ENCODE measurements at regions not wholly inside any gene's neighbourhood (a gene's known extent, or its start where the extent isn't known, plus 50 kb on each side); places are given as distances from the start of the nearest gene placed in this dataset.

- no peak for TF ChIP-seq CTCF (IDR thresholded peaks at IDR 0.05; ENCODE audit: borderline replicate concordance, insufficient read depth, low read depth, low read length)
- H3K4me3 ChIP-seq (ENCODE audit: low read depth, low read length): no peak overlapping the region
Measured at GRCh38 chr2:43117521-43118143, 108.8 kb downstream of the ZFP36L2 start.

- no peak for TF ChIP-seq CTCF (IDR thresholded peaks at IDR 0.05; ENCODE audit: borderline replicate concordance, insufficient read depth, low read depth, low read length)
- no peak overlapping the region for H3K4me3 ChIP-seq (ENCODE audit: low read depth, low read length)
Measured at GRCh38 chr2:43116988-43117387, 109.4 kb downstream of the ZFP36L2 start.

- no peak overlapping the region for H3K4me3 ChIP-seq (ENCODE audit: low read depth, low read length)
- no peak for TF ChIP-seq CTCF (IDR thresholded peaks at IDR 0.05; ENCODE audit: borderline replicate concordance, insufficient read depth, low read depth, low read length)
Measured at GRCh38 chr2:43115881-43116280, 110.5 kb downstream of the ZFP36L2 start.

- TF ChIP-seq CTCF (IDR thresholded peaks at IDR 0.05; ENCODE audit: borderline replicate concordance, insufficient read depth, low read depth, low read length): no peak
- no peak overlapping the region for H3K4me3 ChIP-seq (ENCODE audit: low read depth, low read length)
Measured at GRCh38 chr2:43114210-43114609, 112.2 kb downstream of the ZFP36L2 start.

- TF ChIP-seq CTCF (IDR thresholded peaks at IDR 0.05; ENCODE audit: borderline replicate concordance, insufficient read depth, low read depth, low read length): no peak
- no peak overlapping the region for H3K4me3 ChIP-seq (ENCODE audit: low read depth, low read length)
Measured at GRCh38 chr2:43111788-43112554, 114.4 kb downstream of the ZFP36L2 start.

- no peak for TF ChIP-seq CTCF (IDR thresholded peaks at IDR 0.05; ENCODE audit: borderline replicate concordance, insufficient read depth, low read depth, low read length)
- H3K4me3 ChIP-seq (ENCODE audit: low read depth, low read length): no peak overlapping the region
Measured at GRCh38 chr2:43110442-43110871, 115.9 kb downstream of the ZFP36L2 start.

- H3K4me3 ChIP-seq (ENCODE audit: low read depth, low read length): no peak overlapping the region
- no peak for TF ChIP-seq CTCF (IDR thresholded peaks at IDR 0.05; ENCODE audit: borderline replicate concordance, insufficient read depth, low read depth, low read length)
Measured at GRCh38 chr2:43109261-43109743, 117.1 kb downstream of the ZFP36L2 start.

All from GM12875 (cell line).